ENCODE measurements at regions not wholly inside any gene's neighbourhood (a gene's known extent, or its start where the extent isn't known, plus 50 kb on each side); places are given as distances from the start of the nearest gene placed in this dataset.

GRCh38 chr5:74431290-74431669 lies 209.2 kb downstream of the ENC1 start:
- TF ChIP-seq POLR2A (IDR thresholded peaks at IDR 0.05; ENCODE audit: low read depth, low read length) (no peak), TAF1 (IDR thresholded peaks at IDR 0.05; ENCODE audit: low read depth, low read length) (no peak), POLR2AphosphoS5 (IDR thresholded peaks at IDR 0.05; ENCODE audit: low read depth, low read length) (no peak), SPI1 (IDR thresholded peaks at IDR 0.05; ENCODE audit: low read depth, low read length) (no peak), PAX5 (IDR thresholded peaks at IDR 0.05; ENCODE audit: insufficient read depth, low read length, severe bottlenecking) (no peak)

Measured in GM12891 (cell line).